SU-DHL-6 (cell line): ENCODE measurements at regions not wholly inside any gene's neighbourhood (a gene's known extent, or its start where the extent isn't known, plus 50 kb on each side); places are given as distances from the start of the nearest gene placed in this dataset.

Experiments
- CTCF ChIP-seq: fragments of 200-600 bp; sonication (generic); IDR thresholded peaks from one replicate; pipeline ENCODE4 v1.5.1; 2017; ENCODE audit warnings: antibody characterized with exemption, mild to moderate bottlenecking, low read length, moderate library complexity; ENCODE audit not compliant: insufficient read depth, poor library complexity, severe bottlenecking
- EZH2phosphoT487 ChIP-seq: fragments of 200-600 bp; sonication (generic), shearing (Covaris generic); conservative IDR thresholded peaks from 2 replicates; pipeline ENCODE4 v1.6.1; 2018; ENCODE audit warnings: mild to moderate bottlenecking, antibody characterized with exemption, low read length, moderate library complexity, mixed read lengths

- TF ChIP-seq CTCF, result no peak
- TF ChIP-seq EZH2phosphoT487, result no peak
Observed at GRCh38 chrX:22365460-22365859, 92.7 kb downstream of the CBLL2 start.
